Karpas-422 (cell line): ENCODE measurements at regions not wholly inside any gene's neighbourhood (a gene's known extent, or its start where the extent isn't known, plus 50 kb on each side); places are given as distances from the start of the nearest gene placed in this dataset.

ENCODE experiments used
- DNase-seq: peaks from one replicate; pipeline ENCODE4 v3.0.0-alpha.2; 2015
- H2AFZ ChIP-seq: fragments of 200-600 bp; sonication (generic); 2 replicates; pipeline ENCODE4 v1.6.1; 2014; ENCODE audit warnings: antibody characterized with exemption, low read length, mixed read lengths
- H3K27ac ChIP-seq: fragments of 200-600 bp; sonication (generic); 2 replicates; pipeline ENCODE4 v1.5.1; 2014; ENCODE audit warnings: mild to moderate bottlenecking, low read length, moderate library complexity
- H3K27me3 ChIP-seq: fragments of 200-600 bp; sonication (generic); 2 replicates; pipeline ENCODE4 v1.6.1; 2014; ENCODE audit warnings: low read length, mixed read lengths
- H3K36me3 ChIP-seq: fragments of 200-600 bp; sonication (generic); 2 replicates; pipeline ENCODE4 v1.6.1; 2014; ENCODE audit warnings: low read length, mixed read lengths; ENCODE audit not compliant: insufficient read depth
- H3K4me1 ChIP-seq: fragments of 200-600 bp; sonication (generic); 2 replicates; pipeline ENCODE4 v1.6.1; 2014; ENCODE audit warnings: mild to moderate bottlenecking, low read length, mixed read lengths
- H3K4me2 ChIP-seq: fragments of 200-600 bp; sonication (generic); 2 replicates; pipeline ENCODE4 v1.6.1; 2014; ENCODE audit warnings: low read length, low read depth, mild to moderate bottlenecking; ENCODE audit not compliant: poor library complexity, severe bottlenecking
- H3K4me3 ChIP-seq: fragments of 200-600 bp; sonication (generic); 2 replicates; pipeline ENCODE4 v1.5.1; 2014; ENCODE audit warnings: mild to moderate bottlenecking, antibody characterized with exemption, low read length, mixed read lengths
- H3K79me2 ChIP-seq: fragments of 200-600 bp; sonication (generic); 2 replicates; pipeline ENCODE4 v1.6.1; 2014; ENCODE audit warnings: mild to moderate bottlenecking, low read length, mixed read lengths
- H3K9ac ChIP-seq: fragments of 200-600 bp; sonication (generic); 2 replicates; pipeline ENCODE4 v1.6.0; 2014; ENCODE audit warnings: low read length
- H3K9me2 ChIP-seq: fragments of 200-600 bp; sonication (generic), shearing (Covaris generic); replicated peaks from 2 replicates; pipeline ENCODE4 v1.6.0; 2014; ENCODE audit warnings: mild to moderate bottlenecking, low read length, moderate library complexity; ENCODE audit not compliant: insufficient read depth
- H3K9me3 ChIP-seq: fragments of 300-700, 200-600 bp; sonication (generic); 2 replicates; pipeline ENCODE4 v1.6.1; 2014; ENCODE audit warnings: low read length, mixed read lengths
- H4K20me1 ChIP-seq: fragments of 200-600 bp; sonication (generic); 2 replicates; pipeline ENCODE4 v1.6.1; 2014; ENCODE audit warnings: mild to moderate bottlenecking, antibody characterized with exemption, low read length, low read depth; ENCODE audit not compliant: insufficient read depth

GRCh38 chr13:34627509-34628208 is 314.4 kb upstream of the NBEA start:
- no peaks in the 10 kb centered on the region for H3K27me3 ChIP-seq
- H3K4me3 ChIP-seq, result no peak overlapping the region
- no peaks in the 10 kb centered on the region for H3K79me2 ChIP-seq
- DNase-seq, result no peak
- H3K4me2 ChIP-seq, result no peak overlapping the region
- H2AFZ ChIP-seq, result no peak overlapping the region
- no peaks in the 10 kb centered on the region for H3K9me3 ChIP-seq
- H3K9ac ChIP-seq, result no peak overlapping the region
- no peaks in the 10 kb centered on the region for H4K20me1 ChIP-seq
- no peaks in the 10 kb centered on the region for H3K9me2 ChIP-seq
- H3K36me3 ChIP-seq, result no peaks in the 10 kb centered on the region
- H3K4me1 ChIP-seq, result no peaks in the 10 kb centered on the region
- no peak overlapping the region for H3K27ac ChIP-seq

GRCh38 chr13:34628209-34628682 is 313.8 kb upstream of the NBEA start:
- Histone ChIP-seq H3K4me3 (no peak overlapping the region), H3K27me3 (no peaks in the 10 kb centered on the region), H3K79me2 (no peaks in the 10 kb centered on the region), H4K20me1 (no peaks in the 10 kb centered on the region), H3K9ac (no peak overlapping the region), H3K9me3 (no peaks in the 10 kb centered on the region), H3K27ac (no peak overlapping the region), H3K4me1 (no peaks in the 10 kb centered on the region), H3K36me3 (no peaks in the 10 kb centered on the region), H3K4me2 (no peak overlapping the region), H3K9me2 (no peaks in the 10 kb centered on the region), H2AFZ (no peak overlapping the region)
- no peak for DNase-seq

- no peak overlapping the region for H3K27ac ChIP-seq
- no peaks in the 10 kb centered on the region for H4K20me1 ChIP-seq
- no peak overlapping the region for H3K4me3 ChIP-seq
- no peaks in the 10 kb centered on the region for H3K4me1 ChIP-seq
- H3K4me2 ChIP-seq, result no peak overlapping the region
- no peaks in the 10 kb centered on the region for H3K9me3 ChIP-seq
- no peaks in the 10 kb centered on the region for H3K79me2 ChIP-seq
- no peaks in the 10 kb centered on the region for H3K27me3 ChIP-seq
- no peak for DNase-seq
- no peaks in the 10 kb centered on the region for H3K9me2 ChIP-seq
- H3K36me3 ChIP-seq, result no peaks in the 10 kb centered on the region
- H2AFZ ChIP-seq, result no peak overlapping the region
- no peak overlapping the region for H3K9ac ChIP-seq
These were observed 307.6 kb upstream of the NBEA start for GRCh38 chr13:34634448-34634847.

- no peaks in the 10 kb centered on the region for H4K20me1 ChIP-seq
- H3K4me1 ChIP-seq, result no peaks in the 10 kb centered on the region
These were observed 304.9 kb upstream of the NBEA start for GRCh38 chr13:34637138-34637537.

GRCh38 chr13:34637636-34638035 is 304.4 kb upstream of the NBEA start:
- H3K27ac ChIP-seq, result no peak overlapping the region
- no peak overlapping the region for H3K4me2 ChIP-seq
- H3K4me3 ChIP-seq, result no peak overlapping the region
- H3K9me3 ChIP-seq, result no peaks in the 10 kb centered on the region
- H3K4me1 ChIP-seq, result no peaks in the 10 kb centered on the region
- H3K9ac ChIP-seq, result no peak overlapping the region
- H2AFZ ChIP-seq, result no peak overlapping the region
- H4K20me1 ChIP-seq, result no peaks in the 10 kb centered on the region
- H3K27me3 ChIP-seq, result no peaks in the 10 kb centered on the region
- no peaks in the 10 kb centered on the region for H3K79me2 ChIP-seq
- DNase-seq, result no peak
- H3K36me3 ChIP-seq, result no peaks in the 10 kb centered on the region
- H3K9me2 ChIP-seq, result no peaks in the 10 kb centered on the region

More at GRCh38 chr13:34637138-34637537, 304.9 kb upstream of the NBEA start:
- Histone ChIP-seq H2AFZ (no peak overlapping the region), H3K4me3 (no peak overlapping the region), H3K9me3 (no peaks in the 10 kb centered on the region), H3K9me2 (no peaks in the 10 kb centered on the region), H3K79me2 (no peaks in the 10 kb centered on the region), H3K27ac (no peak overlapping the region), H3K27me3 (no peaks in the 10 kb centered on the region), H3K4me2 (no peak overlapping the region), H3K36me3 (no peaks in the 10 kb centered on the region), H3K9ac (no peak overlapping the region)
- no peak for DNase-seq

GRCh38 chr13:34638897-34639296 is 303.2 kb upstream of the NBEA start:
- Histone ChIP-seq H3K9me3 (no peaks in the 10 kb centered on the region), H3K4me3 (no peak overlapping the region), H3K9me2 (no peaks in the 10 kb centered on the region), H3K36me3 (no peaks in the 10 kb centered on the region), H3K4me1 (no peaks in the 10 kb centered on the region), H3K27ac (no peak overlapping the region), H2AFZ (no peak overlapping the region), H4K20me1 (no peaks in the 10 kb centered on the region), H3K9ac (no peak overlapping the region), H3K79me2 (no peaks in the 10 kb centered on the region), H3K27me3 (no peaks in the 10 kb centered on the region), H3K4me2 (no peak overlapping the region)
- no peak for DNase-seq

- no peaks in the 10 kb centered on the region for H3K36me3 ChIP-seq
- H3K4me1 ChIP-seq, result no peaks in the 10 kb centered on the region
- H2AFZ ChIP-seq, result no peak overlapping the region
- no peak overlapping the region for H3K4me2 ChIP-seq
- H3K4me3 ChIP-seq, result no peak overlapping the region
- DNase-seq, result no peak
- H4K20me1 ChIP-seq, result no peaks in the 10 kb centered on the region
- H3K27ac ChIP-seq, result no peak overlapping the region
- no peak overlapping the region for H3K9ac ChIP-seq
- H3K9me3 ChIP-seq, result no peaks in the 10 kb centered on the region
- no peaks in the 10 kb centered on the region for H3K27me3 ChIP-seq
- H3K79me2 ChIP-seq, result no peaks in the 10 kb centered on the region
- H3K9me2 ChIP-seq, result no peaks in the 10 kb centered on the region
These were observed 301.7 kb upstream of the NBEA start for GRCh38 chr13:34640179-34640992.

- Histone ChIP-seq H3K4me2 (no peak overlapping the region), H3K9me2 (no peaks in the 10 kb centered on the region), H4K20me1 (no peaks in the 10 kb centered on the region), H3K36me3 (no peaks in the 10 kb centered on the region), H2AFZ (no peak overlapping the region), H3K9me3 (no peaks in the 10 kb centered on the region), H3K4me3 (no peak overlapping the region), H3K27ac (no peak overlapping the region), H3K79me2 (no peaks in the 10 kb centered on the region), H3K9ac (no peak overlapping the region), H3K27me3 (no peaks in the 10 kb centered on the region), H3K4me1 (no peaks in the 10 kb centered on the region)
- no peak for DNase-seq
These were observed 301.1 kb upstream of the NBEA start for GRCh38 chr13:34640993-34641330.
